ENCODE measurements at regions not wholly inside any gene's neighbourhood (a gene's known extent, or its start where the extent isn't known, plus 50 kb on each side); places are given as distances from the start of the nearest gene placed in this dataset.
A peak's percentile ranks its signal among the peaks of the same experiment; 100 is the strongest.

- DNase-seq, result no peak
Observed at GRCh38 chrX:39519030-39519488, 578.7 kb downstream of the BCOR start.

GRCh38 chrX:39519566-39520301 lies 578.0 kb downstream of the BCOR start:
- no peak for DNase-seq

GRCh38 chrX:39525758-39526157 lies 572.0 kb downstream of the BCOR start:
- DNase-seq, result no peak

GRCh38 chrX:39527025-39527424 lies 570.7 kb downstream of the BCOR start:
- DNase-seq, result peak; percentile 61

- no peak for DNase-seq
Observed at GRCh38 chrX:39528161-39528916, 569.4 kb downstream of the BCOR start.

- no peak for DNase-seq
Observed at GRCh38 chrX:39532761-39533160, 565.0 kb downstream of the BCOR start.

GRCh38 chrX:39534949-39535348 lies 562.8 kb downstream of the BCOR start:
- no peak for DNase-seq

- no peak for DNase-seq
Observed at GRCh38 chrX:39536211-39536610, 561.5 kb downstream of the BCOR start.

GRCh38 chrX:39541881-39542280 lies 555.9 kb downstream of the BCOR start:
- no peak for DNase-seq

- no peak for DNase-seq
Observed at GRCh38 chrX:39542316-39542715, 555.4 kb downstream of the BCOR start.

GRCh38 chrX:39550795-39551361 lies 546.9 kb downstream of the BCOR start:
- DNase-seq, result no peak

- DNase-seq, result peak; percentile 20
Observed at GRCh38 chrX:39551762-39552161, 546.0 kb downstream of the BCOR start.

GRCh38 chrX:39555431-39555830 lies 542.3 kb downstream of the BCOR start:
- no peak for DNase-seq

GRCh38 chrX:39556056-39556455 lies 541.7 kb downstream of the BCOR start:
- DNase-seq, result no peak

- no peak for DNase-seq
Observed at GRCh38 chrX:39559229-39559628, 538.5 kb downstream of the BCOR start.

GRCh38 chrX:39560271-39560670 lies 537.5 kb downstream of the BCOR start:
- no peak for DNase-seq

- DNase-seq, result peak; percentile 26
Observed at GRCh38 chrX:39563178-39563577, 534.6 kb downstream of the BCOR start.

- DNase-seq, result no peak
Observed at GRCh38 chrX:39564751-39565150, 533.0 kb downstream of the BCOR start.

- DNase-seq, result no peak
Observed at GRCh38 chrX:39574178-39574577, 523.6 kb downstream of the BCOR start.

- no peak for DNase-seq
Observed at GRCh38 chrX:39576041-39576872, 521.5 kb downstream of the BCOR start.

- no peak for DNase-seq
Observed at GRCh38 chrX:39577206-39577984, 520.4 kb downstream of the BCOR start.
